H7 (cell line): ENCODE measurements at regions not wholly inside any gene's neighbourhood (a gene's known extent, or its start where the extent isn't known, plus 50 kb on each side); places are given as distances from the start of the nearest gene placed in this dataset.
A peak's percentile ranks its signal among the peaks of the same experiment; 100 is the strongest.

Experiments
- DNase-seq: peaks from one replicate; pipeline ENCODE4 v3.0.0; 2012
- H3K27me3 ChIP-seq: 2 replicates; pipeline ENCODE4 v1.6.0; 2011; ENCODE audit warnings: mild to moderate bottlenecking, low read length; ENCODE audit not compliant: control insufficient read depth, insufficient read depth
- H3K36me3 ChIP-seq: replicated peaks from 2 replicates; pipeline ENCODE4 v1.5.1; 2011; ENCODE audit warnings: low read length; ENCODE audit not compliant: control insufficient read depth, insufficient read depth
- H3K4me3 ChIP-seq: 2 replicates; pipeline ENCODE4 v1.5.1; 2011; ENCODE audit warnings: low read depth, mild to moderate bottlenecking, control low read depth, low read length, moderate library complexity; ENCODE audit not compliant: insufficient read depth

GRCh38 chr10:54993148-54993547 lies 192.1 kb upstream of the PCDH15 start:
- Histone ChIP-seq H3K27me3 (no peaks in the 10 kb centered on the region), H3K36me3 (no peaks in the 10 kb centered on the region), H3K4me3 (no peak overlapping the region)
- no peak for DNase-seq

- H3K4me3 ChIP-seq: no peak overlapping the region
- peak; percentile 2 for DNase-seq
- H3K36me3 ChIP-seq: no peaks in the 10 kb centered on the region
- H3K27me3 ChIP-seq: no peaks in the 10 kb centered on the region
Observed at GRCh38 chr10:54985732-54986131, 184.7 kb upstream of the PCDH15 start.

- no peak for DNase-seq
Observed at GRCh38 chr10:54983255-54983654, 182.2 kb upstream of the PCDH15 start.

GRCh38 chr10:54962134-54962900 lies 161.3 kb upstream of the PCDH15 start:
- Histone ChIP-seq H3K4me3 (no peak overlapping the region), H3K36me3 (no peaks in the 10 kb centered on the region), H3K27me3 (no peaks in the 10 kb centered on the region)
- no peak for DNase-seq

More at GRCh38 chr10:54983255-54983654, 182.2 kb upstream of the PCDH15 start:
- Histone ChIP-seq H3K27me3 (no peaks in the 10 kb centered on the region), H3K36me3 (no peaks in the 10 kb centered on the region), H3K4me3 (no peak overlapping the region)

- no peak for DNase-seq
- no peaks in the 10 kb centered on the region for H3K27me3 ChIP-seq
- no peaks in the 10 kb centered on the region for H3K36me3 ChIP-seq
- no peak overlapping the region for H3K4me3 ChIP-seq
Observed at GRCh38 chr10:54961040-54961439, 160.0 kb upstream of the PCDH15 start.

- DNase-seq: no peak
- Histone ChIP-seq H3K4me3 (no peak overlapping the region), H3K36me3 (no peaks in the 10 kb centered on the region), H3K27me3 (no peaks in the 10 kb centered on the region)
Observed at GRCh38 chr10:54958844-54959243, 157.8 kb upstream of the PCDH15 start.

GRCh38 chr10:54947605-54948004 lies 146.6 kb upstream of the PCDH15 start:
- Histone ChIP-seq H3K36me3 (no peaks in the 10 kb centered on the region), H3K4me3 (no peak overlapping the region), H3K27me3 (no peaks in the 10 kb centered on the region)
- no peak for DNase-seq

GRCh38 chr10:54940418-54940817 lies 139.4 kb upstream of the PCDH15 start:
- H3K4me3 ChIP-seq: no peak overlapping the region

GRCh38 chr10:54914049-54914448 lies 113.0 kb upstream of the PCDH15 start:
- Histone ChIP-seq H3K27me3 (no peaks in the 10 kb centered on the region), H3K36me3 (no peaks in the 10 kb centered on the region), H3K4me3 (no peak overlapping the region)
- no peak for DNase-seq

More at GRCh38 chr10:54940418-54940817, 139.4 kb upstream of the PCDH15 start:
- no peaks in the 10 kb centered on the region for H3K27me3 ChIP-seq
- H3K36me3 ChIP-seq: no peaks in the 10 kb centered on the region
- no peak for DNase-seq

- no peak for DNase-seq
- no peaks in the 10 kb centered on the region for H3K36me3 ChIP-seq
- no peaks in the 10 kb centered on the region for H3K27me3 ChIP-seq
- H3K4me3 ChIP-seq: no peak overlapping the region
Observed at GRCh38 chr10:54909165-54909564, 108.1 kb upstream of the PCDH15 start.

GRCh38 chr10:54908019-54908418 lies 107.0 kb upstream of the PCDH15 start:
- H3K4me3 ChIP-seq: no peak overlapping the region
- H3K27me3 ChIP-seq: no peaks in the 10 kb centered on the region
- no peaks in the 10 kb centered on the region for H3K36me3 ChIP-seq
- DNase-seq: no peak

- H3K27me3 ChIP-seq: no peaks in the 10 kb centered on the region
- H3K4me3 ChIP-seq: no peak overlapping the region
- no peak for DNase-seq
- H3K36me3 ChIP-seq: no peaks in the 10 kb centered on the region
Observed at GRCh38 chr10:54906940-54907339, 105.9 kb upstream of the PCDH15 start.

- no peaks in the 10 kb centered on the region for H3K27me3 ChIP-seq
- DNase-seq: no peak
- H3K4me3 ChIP-seq: no peak overlapping the region
- no peaks in the 10 kb centered on the region for H3K36me3 ChIP-seq
Observed at GRCh38 chr10:54905578-54906192, 104.7 kb upstream of the PCDH15 start.

- Histone ChIP-seq H3K4me3 (no peak overlapping the region), H3K36me3 (no peaks in the 10 kb centered on the region), H3K27me3 (no peaks in the 10 kb centered on the region)
- no peak for DNase-seq
Observed at GRCh38 chr10:54904833-54905232, 103.8 kb upstream of the PCDH15 start.

GRCh38 chr10:54903745-54904144 lies 102.7 kb upstream of the PCDH15 start:
- H3K27me3 ChIP-seq: no peaks in the 10 kb centered on the region
- no peak overlapping the region for H3K4me3 ChIP-seq
- no peak for DNase-seq
- no peaks in the 10 kb centered on the region for H3K36me3 ChIP-seq
